GM12865 (cell line): ENCODE measurements at regions not wholly inside any gene's neighbourhood (a gene's known extent, or its start where the extent isn't known, plus 50 kb on each side); places are given as distances from the start of the nearest gene placed in this dataset.

Experiments used
- DNase-seq: peaks from one replicate; pipeline ENCODE4 v3.0.0; 2010; ENCODE audit warnings: low read depth
- H3K4me3 ChIP-seq: 2 replicates; pipeline ENCODE4 v1.5.1; 2011; ENCODE audit warnings: mild to moderate bottlenecking, low read depth, low read length, control low read depth
- CTCF ChIP-seq: IDR thresholded peaks from 2 replicates; pipeline ENCODE4 v1.5.1; 2011; ENCODE audit warnings: low read length, control low read depth, low read depth, inconsistent platforms; ENCODE audit not compliant: insufficient read depth; ENCODE audit errors: missing control alignments

DNA sequence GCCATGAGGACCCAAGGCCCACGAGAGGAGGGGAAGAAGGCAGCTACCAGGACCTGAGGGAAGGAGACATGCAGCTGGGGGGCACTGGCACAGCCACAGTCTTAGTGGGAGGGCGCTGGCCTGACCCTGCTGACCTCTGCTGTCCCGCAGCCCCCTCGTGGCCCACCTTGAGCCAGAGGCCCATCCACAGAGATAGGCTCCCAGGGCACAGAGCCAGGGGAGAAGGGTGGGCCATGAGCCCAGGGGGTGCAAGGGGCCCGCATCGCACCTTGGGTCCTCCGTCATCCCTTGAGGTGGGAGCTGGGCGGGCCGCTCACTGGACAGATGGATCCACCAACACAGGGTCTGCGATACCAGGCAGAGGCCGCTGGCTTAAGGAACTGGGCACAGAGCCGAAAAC lies 387.7 kb upstream of the PFKP start:
- H3K4me3 ChIP-seq: no peak overlapping the region
- no peak for DNase-seq
- TF ChIP-seq CTCF: no peak

DNA sequence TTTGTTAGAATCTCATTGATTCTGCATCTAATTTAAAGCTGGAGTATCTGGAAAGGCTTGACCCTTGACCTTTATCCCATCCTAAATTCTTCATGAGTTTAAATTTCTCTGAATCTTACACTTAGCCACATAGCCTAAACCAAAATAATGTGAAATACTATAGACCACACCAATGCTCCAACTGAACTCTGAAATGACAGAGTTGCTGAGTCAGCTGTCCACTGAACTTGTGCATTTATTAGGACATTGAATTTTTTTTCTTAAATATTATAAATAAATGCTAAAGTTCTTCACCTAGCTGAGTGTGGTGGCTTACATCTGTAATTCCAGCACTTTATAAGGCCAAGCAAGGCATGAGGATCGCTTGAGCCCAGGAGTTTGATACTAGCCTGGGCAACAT lies 390.9 kb upstream of the PFKP start:
- no peak for DNase-seq
- no peak for TF ChIP-seq CTCF
- H3K4me3 ChIP-seq: no peak overlapping the region

DNA sequence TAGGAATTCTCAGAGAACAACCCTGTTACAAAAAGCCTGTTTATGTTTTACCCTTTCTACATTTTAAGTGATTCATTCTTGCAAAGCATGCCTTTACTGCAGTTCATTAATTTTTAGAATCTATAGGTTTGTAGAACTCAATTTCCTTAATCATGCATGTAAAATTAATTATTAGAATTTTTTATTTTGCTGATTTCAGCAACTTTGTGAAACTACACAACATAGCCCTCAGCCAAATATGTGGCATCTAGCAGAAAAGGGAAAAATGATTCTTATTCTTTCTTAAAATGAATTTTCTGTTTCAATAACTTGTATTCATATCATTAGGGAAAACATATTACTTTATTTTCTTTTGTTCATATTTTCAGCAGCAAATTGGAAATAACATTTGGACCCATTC lies 392.9 kb upstream of the PFKP start:
- H3K4me3 ChIP-seq: no peak overlapping the region
- TF ChIP-seq CTCF: no peak
- no peak for DNase-seq

DNA sequence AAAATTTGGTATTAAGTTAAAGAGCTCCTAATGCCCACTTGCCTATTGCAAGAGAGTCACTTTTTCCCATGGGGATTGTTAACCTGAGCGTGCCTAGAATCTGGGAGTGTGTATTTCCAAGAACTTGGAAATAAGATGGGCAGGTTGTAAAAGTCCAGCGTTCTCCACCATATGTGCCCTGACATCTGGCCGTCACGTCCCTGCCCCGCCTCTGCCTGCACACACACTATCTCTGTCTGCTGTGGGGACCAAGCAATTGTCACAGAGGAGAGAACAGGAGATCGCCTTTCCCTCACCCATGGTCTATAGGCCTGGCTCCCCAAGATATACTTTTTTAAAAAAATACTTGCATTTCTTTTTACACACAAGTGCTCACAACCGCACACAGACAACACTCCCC lies 396.5 kb upstream of the PFKP start:
- TF ChIP-seq CTCF: no peak
- no peak for DNase-seq
- no peak overlapping the region for H3K4me3 ChIP-seq

DNA sequence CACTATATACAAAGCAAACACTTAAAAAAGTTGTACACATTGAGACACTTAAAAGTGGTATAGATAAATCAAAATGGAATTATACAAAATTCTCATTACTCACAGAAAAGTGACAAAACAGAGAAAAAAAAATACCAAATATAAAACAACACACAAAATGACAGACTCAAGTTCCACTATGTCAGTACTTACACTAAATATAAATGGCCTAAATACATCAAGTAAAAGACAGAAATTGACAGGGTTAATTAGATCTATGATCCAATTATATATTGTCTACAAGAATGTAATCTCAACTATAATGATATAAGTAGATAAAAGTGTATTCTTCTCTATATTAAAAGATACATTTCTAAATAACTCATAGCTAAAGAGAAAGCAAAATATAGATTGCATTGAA lies 401.6 kb upstream of the PFKP start:
- no peak overlapping the region for H3K4me3 ChIP-seq
- no peak for DNase-seq
- no peak for TF ChIP-seq CTCF

- TF ChIP-seq CTCF: no peak
- H3K4me3 ChIP-seq: no peak overlapping the region
- DNase-seq: no peak
These were observed 407.1 kb upstream of the PFKP start for GRCh38 chr10:2660276-2660675.

- DNase-seq: no peak
- TF ChIP-seq CTCF: no peak
- H3K4me3 ChIP-seq: no peak overlapping the region
These were observed 407.6 kb upstream of the PFKP start for GRCh38 chr10:2659660-2660209.
